HG03175 (cell line): ENCODE measurements at regions not wholly inside any gene's neighbourhood (a gene's known extent, or its start where the extent isn't known, plus 50 kb on each side); places are given as distances from the start of the nearest gene placed in this dataset.
A peak's percentile ranks its signal among the peaks of the same experiment; 100 is the strongest.

Source experiments
- ATAC-seq: cut with Tn5 transposase; IDR thresholded peaks from one replicate; pipeline ENCODE4 v1.9.1; 2021; ENCODE audit warnings: mild to moderate bottlenecking, moderate library complexity; ENCODE audit not compliant: unreplicated experiment

DNA sequence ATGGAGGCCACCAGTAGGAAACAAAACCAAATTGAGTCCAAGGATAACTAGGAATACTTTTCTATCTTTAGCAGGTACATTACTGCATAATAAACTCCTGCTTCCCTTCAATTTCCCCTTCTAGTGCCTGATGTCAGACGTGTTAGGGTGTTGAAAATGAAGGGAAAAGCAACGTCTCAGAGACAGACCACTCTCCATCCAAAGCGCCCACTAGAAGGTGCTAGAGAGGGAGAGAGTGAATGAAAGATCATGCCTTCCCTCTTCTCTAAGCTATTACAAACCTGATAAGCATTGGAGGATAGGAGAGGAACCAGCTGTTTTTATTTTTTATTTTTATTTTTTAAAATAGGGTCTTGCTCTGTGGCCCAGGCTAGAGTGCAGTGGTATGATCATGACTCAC lies 64.1 kb downstream of the ZNF641 start:
- no peak for ATAC-seq

GRCh38 chr12:48285751-48286650 lies 64.7 kb downstream of the ZNF641 start:
- no peak for ATAC-seq

DNA sequence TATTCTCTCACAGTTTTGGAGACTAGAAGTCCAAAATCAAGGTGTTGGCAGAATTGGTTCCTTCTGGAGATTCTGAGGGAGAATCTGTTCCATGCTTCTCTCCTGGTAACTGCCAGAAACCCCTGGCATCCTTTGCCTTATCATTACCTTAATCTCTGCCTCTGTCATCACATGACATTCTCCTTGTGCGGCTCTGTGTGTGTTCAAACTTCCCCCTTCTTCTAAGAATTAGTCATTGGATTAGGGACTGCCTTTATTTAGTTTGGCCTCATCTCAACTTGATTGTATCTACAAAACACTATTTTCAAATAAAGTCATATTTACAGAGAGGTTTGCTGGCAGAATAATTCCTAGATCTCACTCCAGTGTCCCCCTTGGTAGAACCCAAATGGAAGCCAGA lies 68.9 kb downstream of the ZNF641 start:
- no peak for ATAC-seq

- no peak for ATAC-seq
Measured at GRCh38 chr12:48280572-48280971, 70.1 kb downstream of the ZNF641 start.

DNA sequence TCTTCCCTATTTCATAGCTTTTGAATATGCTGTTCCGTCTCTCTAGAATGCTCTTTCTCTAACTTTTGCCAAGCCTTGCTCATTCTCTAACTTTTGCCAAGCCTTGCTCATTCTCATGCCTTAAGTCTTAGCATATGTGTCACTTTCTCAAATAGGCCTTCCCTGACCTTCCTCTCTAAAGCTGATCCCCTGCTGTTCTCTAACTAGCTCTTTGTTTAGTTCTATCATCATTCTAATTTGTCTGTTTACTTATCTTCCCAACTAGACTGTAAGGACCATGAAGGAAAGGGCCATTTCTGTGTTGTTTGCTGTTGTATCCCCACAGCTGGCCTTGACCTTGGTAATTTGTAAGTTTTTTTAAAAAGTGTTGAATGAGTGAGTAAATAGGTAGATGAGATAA lies 71.1 kb downstream of the ZNF641 start:
- ATAC-seq, result no peak

GRCh38 chr12:48279101-48279500 lies 71.6 kb downstream of the ZNF641 start:
- no peak for ATAC-seq

DNA sequence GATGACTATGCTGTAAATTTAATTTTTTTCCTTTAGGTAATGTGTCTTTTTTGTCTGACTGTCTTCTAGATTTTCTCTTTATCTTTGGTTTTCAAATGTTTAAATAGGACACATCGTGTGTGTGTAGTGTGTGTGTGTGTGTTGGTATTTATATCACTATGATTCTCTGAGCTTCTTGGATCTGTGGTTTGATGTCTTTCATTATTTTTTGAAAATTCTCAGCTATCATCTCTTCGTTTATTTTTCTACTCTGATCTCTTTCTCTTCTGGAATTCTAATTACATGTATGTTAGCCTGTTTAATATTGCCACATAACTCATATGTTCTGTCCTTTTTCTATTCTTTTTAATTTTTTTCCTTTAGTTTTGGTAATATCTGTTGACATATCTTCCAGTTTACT lies 73.5 kb upstream of the OR10AD1 start:
- ATAC-seq, result no peak

- ATAC-seq, result no peak
Measured at GRCh38 chr12:48266826-48267225, 63.7 kb upstream of the OR10AD1 start.

DNA sequence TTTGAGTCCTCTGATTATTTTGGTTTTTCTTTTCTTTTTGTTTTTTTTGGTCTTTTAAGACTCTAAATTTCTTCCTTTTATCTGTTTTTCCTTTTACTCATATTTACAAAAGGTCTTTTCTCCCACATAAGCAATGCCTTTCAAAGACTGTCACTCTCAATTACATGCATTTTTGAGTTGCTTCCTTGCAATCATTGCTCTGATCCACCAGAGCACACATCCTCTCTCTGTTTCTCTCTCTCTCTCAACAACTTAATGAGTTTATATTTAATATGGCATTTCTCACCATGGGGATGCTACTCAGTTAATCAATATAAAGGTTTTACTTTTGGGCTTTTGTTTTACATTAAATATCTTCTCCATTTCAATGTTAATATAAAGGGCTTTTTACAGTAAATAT lies 62.7 kb upstream of the OR10AD1 start:
- ATAC-seq, result peak; percentile 47

DNA sequence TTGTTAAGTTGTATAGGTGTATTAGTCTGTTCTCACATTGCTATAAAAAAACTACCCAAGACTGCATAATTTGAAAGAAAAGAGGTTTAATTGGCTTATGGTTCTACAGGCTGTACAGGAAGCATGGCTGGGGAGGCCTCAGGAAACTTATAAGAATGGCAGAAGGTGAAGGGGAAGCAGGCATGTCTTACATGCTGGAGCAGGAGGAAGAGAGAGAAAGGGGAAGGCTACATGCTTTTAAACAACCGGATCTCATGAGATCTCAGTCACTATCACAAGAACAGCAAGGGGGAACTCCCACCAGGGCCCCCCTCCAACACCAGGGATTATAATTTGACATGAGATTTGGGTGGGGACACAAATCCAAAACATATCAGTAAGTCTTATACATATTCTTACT lies 60.5 kb upstream of the OR10AD1 start:
- ATAC-seq, result no peak

DNA sequence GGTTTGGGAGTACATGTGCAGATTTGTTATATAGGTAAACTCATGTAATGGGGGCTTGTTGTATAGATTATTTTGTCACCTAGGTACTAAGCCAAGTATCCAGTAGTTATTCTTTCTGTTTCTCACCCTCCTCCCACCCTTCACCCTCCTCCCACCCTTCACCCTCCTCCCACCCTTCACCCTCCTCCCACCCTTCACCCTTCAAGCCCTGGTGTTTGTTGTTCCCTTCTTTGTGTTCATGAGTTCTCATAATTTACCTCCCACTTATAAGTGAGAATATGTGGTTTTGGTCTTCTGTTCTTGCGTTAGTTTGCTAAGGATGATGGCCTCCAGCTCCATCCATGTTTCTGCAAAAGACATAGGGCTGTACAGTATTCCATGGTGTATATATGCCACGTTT lies 58.7 kb upstream of the OR10AD1 start:
- no peak for ATAC-seq
